ENCODE measurements at regions not wholly inside any gene's neighbourhood (a gene's known extent, or its start where the extent isn't known, plus 50 kb on each side); places are given as distances from the start of the nearest gene placed in this dataset.

DNA sequence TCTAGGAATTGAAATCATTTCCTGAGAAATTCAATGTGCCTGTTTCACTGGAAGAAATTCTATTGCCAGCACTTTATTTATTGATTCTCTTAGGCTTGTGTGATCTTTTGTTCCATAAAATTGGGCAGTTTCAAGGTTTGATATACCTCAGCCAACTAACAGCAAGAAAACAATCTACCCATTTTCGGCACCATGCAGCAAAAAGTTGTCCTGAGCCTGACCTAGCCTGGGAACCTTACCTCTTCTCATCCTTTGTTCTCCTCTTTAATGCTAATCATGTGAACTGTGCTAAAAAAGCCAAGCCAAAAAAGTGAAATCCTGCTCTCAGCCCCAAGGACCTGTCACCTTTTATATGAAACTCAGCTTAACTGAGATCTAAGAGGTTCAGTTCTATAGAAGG is 477.3 kb downstream of the SUCLA2 start:
- POLR2A ChIA-PET: no interaction called here
- Mint-ChIP-seq H3K36me3 (ENCODE audit: low read depth) (no peaks in the 10 kb centered on the region), H3K27me3 (peaks cover 8% of the 10 kb centered on the region), H3K4me3 (no peak overlapping the region), H3K4me1 (ENCODE audit: low read depth) (no peaks in the 10 kb centered on the region), H3K27ac (no peak overlapping the region), H3K9me3 (no peaks in the 10 kb centered on the region)
- CTCF ChIA-PET: no interaction called here
- intact Hi-C loops (cut with DNase I, micrococcal nuclease): no loop called here
- Histone ChIP-seq H3K4me1 (ENCODE audit: insufficient read depth, low read length) (no peaks in the 10 kb centered on the region), H3K4me3 (ENCODE audit: low read length) (no peak overlapping the region), H3K27ac (ENCODE audit: low read depth in 1 of 2, low read length in 2 of 2) (no peak overlapping the region), H3K36me3 (ENCODE audit: insufficient read depth, low read length) (no peaks in the 10 kb centered on the region), H3K27me3 (ENCODE audit: control insufficient read depth in 1 of 2, insufficient read depth in 2 of 2, low read length in 2 of 2) (peaks cover 0 to 4% of the 10 kb centered on the region in 2 experiments), H3K9me3 (ENCODE audit: control insufficient read depth in 1 of 2, insufficient read depth in 1 of 2, low read length in 2 of 2) (peaks cover 0 to 3% of the 10 kb centered on the region in 2 experiments)
- no peak for DNase-seq
- TF ChIP-seq CTCF (IDR thresholded peaks at IDR 0.05): no peak
- ATAC-seq (ENCODE audit: poor library complexity): no peak

- H3K36me3 ChIP-seq (ENCODE audit: insufficient read depth, low read length): no peaks in the 10 kb centered on the region
- ChIA-PET CTCF (no interaction called here), POLR2A (no interaction called here)
- H3K4me1 ChIP-seq (ENCODE audit: insufficient read depth, low read length): no peaks in the 10 kb centered on the region
- H3K9me3 ChIP-seq (ENCODE audit: control insufficient read depth in 1 of 2, insufficient read depth in 1 of 2, low read length in 2 of 2): peaks cover 0 to 3% of the 10 kb centered on the region in 2 experiments
- no peak overlapping the region for H3K27ac Mint-ChIP-seq
- no peak overlapping the region for H3K4me3 Mint-ChIP-seq
- H3K27me3 ChIP-seq (ENCODE audit: control insufficient read depth in 1 of 2, insufficient read depth in 2 of 2, low read length in 2 of 2): peaks cover 0 to 2% of the 10 kb centered on the region in 2 experiments
- intact Hi-C loops (cut with DNase I, micrococcal nuclease): no loop called here
- peaks cover 8% of the 10 kb centered on the region for H3K27me3 Mint-ChIP-seq
- no peaks in the 10 kb centered on the region for H3K36me3 Mint-ChIP-seq (ENCODE audit: low read depth)
- TF ChIP-seq CTCF (IDR thresholded peaks at IDR 0.05): no peak
- no peaks in the 10 kb centered on the region for H3K9me3 Mint-ChIP-seq
- no peak overlapping the region for H3K4me3 ChIP-seq (ENCODE audit: low read length)
- no peak overlapping the region for H3K27ac ChIP-seq (ENCODE audit: low read depth in 1 of 2, low read length in 2 of 2)
- no peaks in the 10 kb centered on the region for H3K4me1 Mint-ChIP-seq (ENCODE audit: low read depth)
- ATAC-seq (ENCODE audit: poor library complexity) (no peak), DNase-seq (no peak)
Measured at GRCh38 chr13:47521890-47522487, 479.1 kb downstream of the SUCLA2 start.

DNA sequence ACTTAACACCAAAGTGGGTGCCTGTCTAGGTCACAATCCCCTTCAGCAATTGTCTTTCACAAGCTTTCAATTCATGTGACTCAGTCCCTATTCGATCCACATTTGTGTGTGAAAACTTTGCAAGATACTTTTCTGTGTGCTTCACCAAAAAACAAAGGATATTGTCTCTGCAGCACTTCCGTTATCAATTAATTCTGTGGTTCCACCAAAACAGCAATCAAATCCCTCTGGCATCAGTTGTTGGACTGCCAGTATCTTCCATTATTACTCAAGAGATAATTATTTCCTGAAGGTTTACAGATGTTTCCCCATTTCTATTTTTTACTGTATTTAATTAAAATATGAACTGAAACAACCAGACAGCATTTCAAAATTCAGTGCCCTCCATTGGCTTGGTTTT is 481.4 kb downstream of the SUCLA2 start:
- H3K4me3 ChIP-seq (ENCODE audit: low read length): no peak overlapping the region
- H3K9me3 Mint-ChIP-seq: peaks cover 2% of the 10 kb centered on the region
- H3K27me3 ChIP-seq (ENCODE audit: control insufficient read depth in 1 of 2, insufficient read depth in 2 of 2, low read length in 2 of 2): no peaks in the 10 kb centered on the region
- H3K4me1 ChIP-seq (ENCODE audit: insufficient read depth, low read length): no peaks in the 10 kb centered on the region
- H3K9me3 ChIP-seq (ENCODE audit: control insufficient read depth in 1 of 2, insufficient read depth in 1 of 2, low read length in 2 of 2): peaks cover 0 to 3% of the 10 kb centered on the region in 2 experiments
- intact Hi-C loops (cut with DNase I, micrococcal nuclease): no loop called here
- H3K36me3 Mint-ChIP-seq (ENCODE audit: low read depth): no peaks in the 10 kb centered on the region
- no peaks in the 10 kb centered on the region for H3K4me1 Mint-ChIP-seq (ENCODE audit: low read depth)
- TF ChIP-seq CTCF (IDR thresholded peaks at IDR 0.05): no peak
- DNase-seq (no peak), ATAC-seq (ENCODE audit: poor library complexity) (no peak)
- H3K4me3 Mint-ChIP-seq: no peak overlapping the region
- ChIA-PET POLR2A (no interaction called here), CTCF (no interaction called here)
- peaks cover under 1% of the 10 kb centered on the region for H3K27me3 Mint-ChIP-seq
- H3K27ac Mint-ChIP-seq: no peak overlapping the region
- no peak overlapping the region for H3K27ac ChIP-seq (ENCODE audit: low read depth in 1 of 2, low read length in 2 of 2)
- no peaks in the 10 kb centered on the region for H3K36me3 ChIP-seq (ENCODE audit: insufficient read depth, low read length)
